Left renal cortex interstitium (tissue), 4 donors: ENCODE measurements at regions not wholly inside any gene's neighbourhood (a gene's known extent, or its start where the extent isn't known, plus 50 kb on each side); places are given as distances from the start of the nearest gene placed in this dataset.
"Not testable (repeated sequence)": the region's sequence is repeated elsewhere in the genome, so short reads cannot be mapped to it uniquely, and the experiment has no call there.

Experiments
- DNase-seq, 4 donors: peaks; one replicate each; pipeline ENCODE4 v3.0.0-alpha.2; 2013; ENCODE audit warnings: low read depth in 4 of 4, low spot score in 2 of 4, missing footprints in 1 of 4

- no peak for DNase-seq
These were observed 329.2 kb downstream of the DSC3 start for GRCh38 chr18:30713299-30713698.

- no peak for DNase-seq
These were observed 330.2 kb downstream of the DSC3 start for GRCh38 chr18:30712383-30712782.

- no peak for DNase-seq
These were observed 332.9 kb downstream of the DSC3 start for GRCh38 chr18:30709595-30709994.

DNA sequence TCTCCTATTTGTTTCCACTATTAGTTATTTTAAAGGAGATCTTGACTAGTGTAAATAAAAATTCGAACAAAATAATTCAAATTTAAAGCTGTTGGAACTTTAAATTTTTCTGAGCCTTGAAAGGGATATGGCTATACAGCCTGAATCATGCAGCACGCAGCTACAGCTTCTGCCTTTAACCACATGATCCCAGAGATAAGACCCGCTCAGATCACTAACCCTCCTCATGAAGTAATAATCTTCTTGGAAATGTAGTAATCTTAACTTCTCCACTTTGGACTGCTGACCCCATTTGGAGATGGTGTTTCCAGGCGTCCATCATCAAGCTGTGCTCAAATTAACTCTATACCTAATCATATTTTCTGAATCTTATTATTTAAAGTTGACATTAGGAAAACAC is 336.6 kb downstream of the DSC3 start:
- DNase-seq: no peak

DNA sequence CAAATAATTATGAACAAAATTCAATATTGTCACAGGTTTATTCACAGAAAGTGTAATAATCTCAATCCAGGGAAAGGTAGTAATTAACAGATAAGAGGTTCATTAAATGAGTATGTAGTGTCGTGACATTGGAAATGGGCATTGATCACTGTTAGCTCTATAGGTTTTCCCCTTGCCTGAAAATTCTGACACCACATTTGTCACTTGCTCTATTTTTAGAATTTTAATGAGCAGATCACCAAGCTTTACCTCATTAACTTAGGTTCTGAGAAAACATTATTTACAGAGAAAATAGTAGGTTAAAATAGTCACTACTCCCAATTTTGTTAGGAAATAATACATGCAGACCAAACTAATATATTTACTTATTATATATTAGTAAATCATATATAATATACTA is 344.0 kb downstream of the DSC3 start:
- DNase-seq: no peak

- no peak for DNase-seq
These were observed 346.3 kb downstream of the DSC3 start for GRCh38 chr18:30696201-30696600.

GRCh38 chr18:30694773-30695172 is 347.8 kb downstream of the DSC3 start:
- DNase-seq: no peak

- DNase-seq: no peak
These were observed 353.3 kb downstream of the DSC3 start for GRCh38 chr18:30689216-30689615.

- no peak for DNase-seq
These were observed 355.0 kb downstream of the DSC3 start for GRCh38 chr18:30687501-30687900.

GRCh38 chr18:30684825-30685481 is 357.6 kb downstream of the DSC3 start:
- DNase-seq: no peak

DNA sequence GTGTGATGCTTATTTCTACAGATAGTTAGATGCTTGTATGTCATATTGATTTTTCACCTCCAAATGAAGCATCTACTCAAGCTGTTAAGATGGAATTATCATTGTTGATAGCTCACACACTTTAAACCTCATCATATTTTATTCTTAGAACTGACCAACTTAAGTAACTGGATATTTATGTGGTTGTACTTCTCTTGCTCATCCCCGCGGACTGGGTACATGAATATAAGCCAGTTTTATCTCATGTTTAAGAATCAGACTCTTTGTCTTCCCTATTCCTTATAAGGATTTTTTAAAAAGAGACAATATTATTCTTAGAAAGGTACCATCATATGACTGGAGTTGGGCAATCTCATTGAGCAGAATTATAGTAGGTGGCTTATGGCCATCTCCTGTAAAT is 358.7 kb downstream of the DSC3 start:
- DNase-seq: no peak

- no peak for DNase-seq
These were observed 359.9 kb downstream of the DSC3 start for GRCh38 chr18:30682672-30683071.

GRCh38 chr18:30679285-30679930 is 363.1 kb downstream of the DSC3 start:
- DNase-seq: no peak

GRCh38 chr18:30677813-30678212 is 364.7 kb downstream of the DSC3 start:
- DNase-seq: not testable (repeated sequence)

- DNase-seq: no peak
These were observed 366.5 kb downstream of the DSC3 start for GRCh38 chr18:30676053-30676480.

GRCh38 chr18:30675493-30675892 is 367.0 kb downstream of the DSC3 start:
- no peak for DNase-seq

DNA sequence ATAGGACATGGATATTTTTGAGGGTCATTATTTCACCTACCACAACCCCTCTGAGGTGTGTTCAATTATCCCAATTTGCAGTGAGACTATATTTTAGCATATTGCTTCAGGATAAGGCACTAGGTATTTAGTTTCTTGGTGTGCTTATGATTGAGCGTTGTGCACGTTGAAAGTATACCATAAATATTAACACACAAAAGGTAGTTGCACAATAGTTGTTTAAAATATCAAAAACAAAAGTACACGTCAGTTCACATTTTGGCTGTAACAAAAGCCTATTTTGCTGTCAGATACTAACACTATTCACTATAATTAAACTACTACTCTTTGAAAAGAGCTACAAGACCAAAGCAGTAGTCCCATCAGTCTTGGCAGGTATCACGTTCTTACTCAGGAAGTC is 367.5 kb downstream of the DSC3 start:
- DNase-seq: no peak

DNA sequence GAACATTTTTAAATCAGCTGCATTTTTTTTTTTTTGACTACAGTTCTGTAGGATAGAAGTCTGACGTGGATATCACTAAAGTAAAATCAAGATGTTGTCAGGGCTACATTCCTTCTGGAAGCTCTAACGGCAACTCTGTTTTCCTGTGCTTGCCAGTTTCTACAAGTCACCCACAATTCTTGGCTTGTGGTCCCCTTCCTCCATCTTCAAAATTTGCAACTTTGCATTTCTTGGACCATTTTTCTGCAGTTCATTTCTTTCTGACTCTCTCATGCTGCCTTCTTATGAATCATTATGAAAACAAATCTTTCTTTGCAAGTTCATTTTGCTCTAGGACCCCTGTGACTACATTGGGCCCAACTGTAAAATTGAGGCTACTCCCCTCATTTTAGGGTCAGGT is 367.9 kb downstream of the DSC3 start:
- no peak for DNase-seq

- DNase-seq: not testable (repeated sequence)
These were observed 370.1 kb downstream of the DSC3 start for GRCh38 chr18:30672439-30672838.

DNA sequence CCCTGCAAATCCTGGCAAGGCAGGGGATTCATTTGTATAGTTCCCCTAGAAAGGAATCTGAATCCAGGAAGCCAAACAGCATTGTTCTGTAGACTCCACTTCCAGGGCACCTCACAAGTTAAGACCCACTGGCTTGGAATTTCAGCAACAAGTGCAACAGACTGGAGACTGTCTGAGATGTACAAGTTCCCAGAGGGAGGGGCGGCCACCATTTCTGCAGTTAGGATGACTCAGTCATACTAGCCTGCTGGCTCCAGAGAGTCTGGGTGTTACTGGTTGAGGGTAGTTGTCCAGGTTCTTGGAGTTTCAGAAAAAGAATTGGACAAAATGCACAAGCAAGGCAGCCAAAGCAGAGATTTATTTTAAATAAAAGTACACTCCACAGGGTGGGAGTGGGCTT is 384.2 kb downstream of the DSC3 start:
- no peak for DNase-seq

- DNase-seq: no peak
These were observed 390.2 kb downstream of the DSC3 start for GRCh38 chr18:30652387-30652786.

DNA sequence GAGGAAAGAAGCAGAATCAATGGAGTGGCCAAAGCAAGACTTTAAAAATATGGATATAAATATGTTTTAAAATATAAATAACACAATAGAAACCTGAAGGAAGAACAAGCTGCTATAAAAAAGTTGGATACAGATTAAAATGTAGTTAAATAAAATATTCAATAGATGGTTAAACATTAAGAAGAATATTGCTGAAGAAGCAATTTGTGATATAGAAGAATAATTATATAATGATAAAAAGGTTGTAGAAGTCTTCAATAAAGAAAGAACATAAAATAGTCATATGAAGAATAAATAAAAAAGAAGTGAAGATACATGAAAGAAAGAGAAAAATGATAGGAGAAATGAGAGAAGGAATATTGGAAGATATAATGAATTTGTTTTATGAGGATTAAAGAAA is 392.0 kb downstream of the DSC3 start:
- DNase-seq: no peak

- DNase-seq: no peak
These were observed 398.4 kb downstream of the DSC3 start for GRCh38 chr18:30644158-30644557.
